ENCODE measurements at regions not wholly inside any gene's neighbourhood (a gene's known extent, or its start where the extent isn't known, plus 50 kb on each side); places are given as distances from the start of the nearest gene placed in this dataset.
"Not testable (repeated sequence)": the region's sequence is repeated elsewhere in the genome, so short reads cannot be mapped to it uniquely, and the experiment has no call there.

GRCh38 chr12:34109909-34110531 lies 87.7 kb downstream of the ALG10 start:
- not testable (repeated sequence) for TF ChIP-seq CTCF (IDR thresholded peaks at IDR 0.05; ENCODE audit: low read depth, low read length); POLR2A (IDR thresholded peaks at IDR 0.05; ENCODE audit: extremely low read depth, insufficient read length)
